ENCODE measurements at regions not wholly inside any gene's neighbourhood (a gene's known extent, or its start where the extent isn't known, plus 50 kb on each side); places are given as distances from the start of the nearest gene placed in this dataset.

GRCh38 chr4:123827511-123827910, 430.9 kb downstream of the SPRY1 start:
- Histone ChIP-seq H3K27ac (ENCODE audit: control insufficient read depth, insufficient read depth, low read length) (no peak overlapping the region), H4K20me1 (ENCODE audit: control insufficient read depth, extremely low read depth, insufficient read depth, low read length) (no peaks in the 10 kb centered on the region), H2AFZ (ENCODE audit: control insufficient read depth, low read length) (no peak overlapping the region), H3K9ac (ENCODE audit: control insufficient read depth, extremely low read depth, insufficient read depth, low read length) (no peak overlapping the region), H3K27me3 (ENCODE audit: control insufficient read depth, extremely low read depth, insufficient read depth, low read length) (no peaks in the 10 kb centered on the region), H3K79me2 (ENCODE audit: control insufficient read depth, insufficient read depth, low read length) (no peaks in the 10 kb centered on the region), H3K9me3 (ENCODE audit: control insufficient read depth, low read depth, low read length) (no peaks in the 10 kb centered on the region), H3K4me1 (ENCODE audit: control insufficient read depth, extremely low read depth, insufficient read depth, low read length) (peaks cover 13% of the 10 kb centered on the region), H3K9me1 (ENCODE audit: control insufficient read depth, extremely low read depth, insufficient read depth, low read length) (no peaks in the 10 kb centered on the region), H3K36me3 (ENCODE audit: control insufficient read depth in 2 of 2, extremely low read depth in 1 of 2, insufficient read depth in 2 of 2, low read length in 2 of 2) (no peaks in the 10 kb centered on the region), H3K4me2 (ENCODE audit: control insufficient read depth, extremely low read depth, insufficient read depth, low read depth, low read length) (no peak overlapping the region), H3K4me3 (ENCODE audit: control insufficient read depth in 2 of 3, extremely low read depth in 1 of 3, insufficient read depth in 2 of 3, low read depth in 1 of 3, low read length in 3 of 3) (no peak overlapping the region)
- FAIRE-seq, result no peak
- dilution Hi-C loops (cut with MboI; ENCODE audit: extremely low pct_ligation_motif_present, low sequenced_read_pairs), result no loop called here
- no peak for DNase-seq (ENCODE audit: low read depth, low spot score)
- TF ChIP-seq CTCF (optimal IDR thresholded peaks at IDR 0.05 in 1 of 3, IDR thresholded peaks at IDR 0.05 in 1 of 3, conservative IDR thresholded peaks at IDR 0.05 in 1 of 3; ENCODE audit: extremely low read depth in 1 of 3, insufficient read depth in 2 of 3, low read length in 3 of 3), result no peak
- TF ChIP-seq EZH2 (IDR thresholded peaks at IDR 0.05; ENCODE audit: low read length), result no peak

DNA sequence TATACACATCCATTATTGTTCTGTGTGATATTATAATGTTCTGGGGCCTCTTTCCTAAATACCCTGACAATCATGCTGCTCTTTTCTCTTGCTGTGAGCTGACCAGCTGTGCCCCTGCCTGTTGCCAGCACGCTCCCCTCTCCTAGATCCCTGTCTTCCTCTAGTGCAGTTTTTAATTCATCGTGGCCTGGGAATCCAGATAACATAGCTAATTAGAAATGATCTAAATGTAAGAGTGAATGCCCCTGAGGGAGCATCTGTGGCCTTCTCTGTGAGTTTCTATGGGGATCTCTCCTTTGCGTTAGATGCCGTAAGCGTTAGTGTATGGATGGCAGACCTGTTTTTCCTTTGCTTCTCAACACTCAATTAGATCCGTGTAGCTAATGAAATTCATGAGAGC, 434.3 kb downstream of the SPRY1 start:
- Histone ChIP-seq H2AFZ (ENCODE audit: control insufficient read depth, low read length) (no peak overlapping the region), H4K20me1 (ENCODE audit: control insufficient read depth, extremely low read depth, insufficient read depth, low read length) (no peaks in the 10 kb centered on the region), H3K9me3 (ENCODE audit: control insufficient read depth, low read depth, low read length) (no peaks in the 10 kb centered on the region), H3K79me2 (ENCODE audit: control insufficient read depth, insufficient read depth, low read length) (no peaks in the 10 kb centered on the region), H3K27ac (ENCODE audit: control insufficient read depth, insufficient read depth, low read length) (no peak overlapping the region), H3K4me1 (ENCODE audit: control insufficient read depth, extremely low read depth, insufficient read depth, low read length) (peaks cover 26% of the 10 kb centered on the region), H3K36me3 (ENCODE audit: control insufficient read depth in 2 of 2, extremely low read depth in 1 of 2, insufficient read depth in 2 of 2, low read length in 2 of 2) (no peaks in the 10 kb centered on the region), H3K9ac (ENCODE audit: control insufficient read depth, extremely low read depth, insufficient read depth, low read length) (no peak overlapping the region), H3K4me3 (ENCODE audit: control insufficient read depth in 2 of 3, extremely low read depth in 1 of 3, insufficient read depth in 2 of 3, low read depth in 1 of 3, low read length in 3 of 3) (no peak overlapping the region), H3K9me1 (ENCODE audit: control insufficient read depth, extremely low read depth, insufficient read depth, low read length) (no peaks in the 10 kb centered on the region), H3K27me3 (ENCODE audit: control insufficient read depth, extremely low read depth, insufficient read depth, low read length) (no peaks in the 10 kb centered on the region), H3K4me2 (ENCODE audit: control insufficient read depth, extremely low read depth, insufficient read depth, low read depth, low read length) (no peak overlapping the region)
- dilution Hi-C loops (cut with MboI; ENCODE audit: extremely low pct_ligation_motif_present, low sequenced_read_pairs), result no loop called here
- FAIRE-seq, result no peak
- DNase-seq (ENCODE audit: low read depth, low spot score), result no peak
- TF ChIP-seq EZH2 (IDR thresholded peaks at IDR 0.05; ENCODE audit: low read length), result no peak
- TF ChIP-seq CTCF (optimal IDR thresholded peaks at IDR 0.05 in 1 of 3, IDR thresholded peaks at IDR 0.05 in 1 of 3, conservative IDR thresholded peaks at IDR 0.05 in 1 of 3; ENCODE audit: extremely low read depth in 1 of 3, insufficient read depth in 2 of 3, low read length in 3 of 3), result no peak
